ENCODE measurements at regions not wholly inside any gene's neighbourhood (a gene's known extent, or its start where the extent isn't known, plus 50 kb on each side); places are given as distances from the start of the nearest gene placed in this dataset.

DNA sequence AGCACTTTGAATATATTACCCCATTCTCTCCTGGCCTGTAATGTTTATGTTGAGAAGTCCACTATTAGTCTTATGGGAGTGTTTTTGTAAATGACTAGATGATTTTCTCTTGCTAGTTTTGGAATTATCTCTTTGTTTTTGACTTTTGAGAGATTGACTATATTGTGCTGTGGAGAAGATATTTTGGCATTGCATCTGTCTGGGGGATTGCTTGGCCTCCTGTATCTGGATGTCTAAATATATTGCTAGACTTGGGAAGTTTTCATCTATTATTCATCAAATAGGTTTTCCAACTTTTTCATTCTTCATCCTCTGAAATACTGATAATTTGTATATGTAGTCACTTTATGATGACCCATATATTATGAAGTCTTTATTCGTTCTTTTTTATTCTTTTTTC, 277.1 kb upstream of the PCDH15 start:
- Mint-ChIP-seq H3K27me3 (ENCODE audit: low read depth) (no peaks in the 10 kb centered on the region), H3K4me3 (no peak overlapping the region), H3K4me1 (ENCODE audit: low read depth) (no peaks in the 10 kb centered on the region), H3K27ac (no peak overlapping the region), H3K36me3 (ENCODE audit: low read depth) (no peaks in the 10 kb centered on the region), H3K9me3 (peaks cover 24% of the 10 kb centered on the region)
- CTCF ChIA-PET = no interaction called here
- intact Hi-C loops (cut with micrococcal nuclease) = no loop called here
- DNase-seq = no peak

DNA sequence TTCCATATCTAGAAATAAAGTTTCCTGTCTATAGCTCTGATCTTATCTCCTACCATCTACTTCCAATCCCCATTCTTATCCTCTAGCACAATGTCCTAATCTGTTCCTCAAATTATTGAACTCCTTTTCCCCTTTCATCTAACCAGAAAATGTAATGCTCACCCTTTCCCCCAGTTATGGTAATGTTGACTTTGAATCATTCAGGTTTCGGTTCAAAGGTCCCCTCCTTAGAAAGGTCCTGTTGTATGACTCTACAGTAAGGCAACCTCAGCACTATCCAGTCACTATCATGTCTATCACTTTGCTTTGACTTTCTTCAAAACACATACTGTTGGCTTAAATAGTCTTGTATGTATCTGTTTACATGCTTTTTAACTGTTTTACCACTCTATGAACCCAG, 264.2 kb upstream of the PCDH15 start:
- no peak overlapping the region for H3K27ac Mint-ChIP-seq
- H3K36me3 Mint-ChIP-seq (ENCODE audit: low read depth) = no peaks in the 10 kb centered on the region
- CTCF ChIA-PET = no interaction called here
- H3K27me3 Mint-ChIP-seq (ENCODE audit: low read depth) = no peaks in the 10 kb centered on the region
- H3K9me3 Mint-ChIP-seq = peaks cover 9% of the 10 kb centered on the region
- no peaks in the 10 kb centered on the region for H3K4me1 Mint-ChIP-seq (ENCODE audit: low read depth)
- no peak overlapping the region for H3K4me3 Mint-ChIP-seq
- DNase-seq = no peak
- intact Hi-C loops (cut with micrococcal nuclease) = no loop called here

DNA sequence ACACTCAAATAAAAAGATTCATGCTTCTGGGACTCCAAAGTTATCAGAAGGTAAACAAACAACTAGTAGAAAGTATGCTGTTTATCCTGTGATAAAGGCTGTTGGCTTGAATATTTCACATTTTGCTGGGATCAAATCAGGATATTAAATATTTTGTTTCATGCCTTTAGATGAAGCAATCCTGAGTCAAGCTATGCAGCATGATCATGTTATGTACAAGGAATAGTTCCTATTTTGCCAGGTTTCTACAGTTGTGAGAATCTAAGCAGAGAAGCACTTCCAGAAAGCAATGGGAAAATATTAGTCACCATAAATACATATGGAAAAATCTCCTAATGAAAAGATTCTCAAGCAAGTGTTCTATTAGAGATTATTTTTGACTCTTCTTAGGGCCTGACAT, 262.8 kb upstream of the PCDH15 start:
- H3K4me3 Mint-ChIP-seq = no peak overlapping the region
- H3K9me3 Mint-ChIP-seq = peaks cover 9% of the 10 kb centered on the region
- no peak overlapping the region for H3K27ac Mint-ChIP-seq
- H3K27me3 Mint-ChIP-seq (ENCODE audit: low read depth) = no peaks in the 10 kb centered on the region
- CTCF ChIA-PET = no interaction called here
- no peaks in the 10 kb centered on the region for H3K4me1 Mint-ChIP-seq (ENCODE audit: low read depth)
- intact Hi-C loops (cut with micrococcal nuclease) = no loop called here
- no peak for DNase-seq
- H3K36me3 Mint-ChIP-seq (ENCODE audit: low read depth) = no peaks in the 10 kb centered on the region

DNA sequence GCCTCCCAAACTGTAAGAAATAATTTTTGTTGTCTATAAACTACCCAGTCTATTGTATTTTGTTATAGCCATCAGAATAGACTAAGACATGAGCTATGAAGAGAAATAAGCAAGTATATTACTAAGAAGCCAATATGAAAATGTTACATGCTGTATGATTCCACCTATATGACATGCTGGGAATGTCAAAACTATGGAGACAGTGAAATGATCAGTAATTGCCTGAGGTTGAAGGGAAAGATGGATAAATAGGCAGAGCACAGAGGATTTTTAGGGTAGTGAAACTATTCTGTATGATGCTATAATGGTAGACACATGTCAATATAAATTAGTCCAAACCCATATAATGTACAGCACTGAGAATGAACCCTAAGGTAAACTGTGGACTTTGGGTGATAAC, 261.3 kb upstream of the PCDH15 start:
- no peak overlapping the region for H3K27ac Mint-ChIP-seq
- DNase-seq = no peak
- H3K4me1 Mint-ChIP-seq (ENCODE audit: low read depth) = no peaks in the 10 kb centered on the region
- no peaks in the 10 kb centered on the region for H3K36me3 Mint-ChIP-seq (ENCODE audit: low read depth)
- CTCF ChIA-PET = no interaction called here
- no peaks in the 10 kb centered on the region for H3K27me3 Mint-ChIP-seq (ENCODE audit: low read depth)
- intact Hi-C loops (cut with micrococcal nuclease) = no loop called here
- peaks cover 6% of the 10 kb centered on the region for H3K9me3 Mint-ChIP-seq
- H3K4me3 Mint-ChIP-seq = no peak overlapping the region

DNA sequence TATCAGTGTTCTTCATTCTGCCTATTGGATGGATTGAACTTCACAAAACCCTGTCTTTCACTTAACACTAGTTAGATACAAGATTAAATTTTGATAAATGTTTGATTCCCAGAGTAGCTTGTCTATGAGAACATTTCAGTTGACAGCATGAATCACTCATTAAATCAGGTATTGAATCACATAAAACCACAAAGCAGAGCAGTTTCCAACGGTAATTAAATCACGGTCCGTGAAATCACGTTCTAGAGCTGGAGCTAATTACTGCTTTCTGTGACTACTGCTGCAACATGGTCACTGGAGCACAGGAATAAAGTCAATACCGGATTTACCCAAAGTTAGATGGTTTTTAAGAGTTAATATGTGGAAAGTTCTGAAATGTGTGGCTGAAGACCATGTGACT, 257.8 kb upstream of the PCDH15 start:
- intact Hi-C loops (cut with micrococcal nuclease) = no loop called here
- H3K27ac Mint-ChIP-seq = no peak overlapping the region
- H3K9me3 Mint-ChIP-seq = peaks cover 4% of the 10 kb centered on the region
- H3K36me3 Mint-ChIP-seq (ENCODE audit: low read depth) = no peaks in the 10 kb centered on the region
- no peaks in the 10 kb centered on the region for H3K4me1 Mint-ChIP-seq (ENCODE audit: low read depth)
- H3K27me3 Mint-ChIP-seq (ENCODE audit: low read depth) = no peaks in the 10 kb centered on the region
- DNase-seq = no peak
- H3K4me3 Mint-ChIP-seq = no peak overlapping the region
- CTCF ChIA-PET = no interaction called here

DNA sequence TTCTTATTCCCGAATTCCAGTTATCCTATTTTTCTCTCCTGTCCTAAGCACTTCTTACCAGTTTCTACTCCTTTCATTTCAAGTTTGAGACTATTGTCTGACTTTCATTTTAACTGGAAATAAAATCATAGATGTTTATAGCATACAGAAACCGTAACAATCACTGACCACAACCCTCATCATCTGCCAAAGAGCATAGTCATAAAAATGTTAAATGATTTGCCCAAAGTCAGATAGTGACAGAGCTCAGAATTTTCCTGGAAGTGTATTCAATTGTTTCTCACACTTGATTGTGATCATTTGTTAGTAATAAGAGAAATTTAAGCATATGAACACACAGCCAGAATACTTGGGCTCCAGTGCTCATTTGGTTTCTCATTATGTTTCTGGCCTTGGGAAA, 250.5 kb upstream of the PCDH15 start:
- Mint-ChIP-seq H3K36me3 (ENCODE audit: low read depth) (no peaks in the 10 kb centered on the region), H3K27ac (no peak overlapping the region), H3K9me3 (peaks cover 7% of the 10 kb centered on the region), H3K4me3 (no peak overlapping the region), H3K27me3 (ENCODE audit: low read depth) (no peaks in the 10 kb centered on the region), H3K4me1 (ENCODE audit: low read depth) (no peaks in the 10 kb centered on the region)
- no peak for DNase-seq
- intact Hi-C loops (cut with micrococcal nuclease) = no loop called here
- CTCF ChIA-PET = no interaction called here

DNA sequence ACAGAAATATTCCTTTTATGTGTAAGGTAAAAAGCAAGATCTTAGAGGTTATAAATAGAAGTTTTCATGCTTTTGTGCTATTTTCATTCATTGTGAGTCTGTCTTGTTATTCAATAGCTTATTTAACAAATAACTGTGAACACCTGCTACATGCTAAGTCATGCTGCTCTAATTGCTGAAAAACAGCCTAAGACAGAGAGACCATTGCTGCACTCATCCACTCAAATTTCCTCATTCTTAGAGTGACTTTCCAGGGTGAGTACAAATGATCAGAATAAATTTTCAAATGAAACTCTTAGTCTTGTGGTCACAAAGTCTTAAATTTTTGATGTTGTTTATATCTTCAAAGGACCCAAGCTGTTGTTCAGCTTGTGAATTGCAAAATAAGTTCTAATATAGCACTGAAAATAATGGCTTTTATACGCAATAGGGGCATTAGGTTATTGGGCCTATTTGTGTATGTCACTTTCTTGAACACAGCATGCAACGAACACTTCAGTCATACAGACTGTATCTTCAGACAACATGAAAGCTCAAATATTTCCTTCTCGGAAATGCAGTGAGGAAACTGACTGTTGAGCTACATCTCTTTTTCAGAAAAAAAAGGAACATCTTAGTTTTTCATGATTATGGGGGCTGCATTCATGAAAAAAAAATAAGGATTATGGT, 247.9 kb upstream of the PCDH15 start:
- CTCF ChIA-PET = no interaction called here
- peaks cover 4% of the 10 kb centered on the region for H3K9me3 Mint-ChIP-seq
- no peak overlapping the region for H3K4me3 Mint-ChIP-seq
- intact Hi-C loops (cut with micrococcal nuclease) = no loop called here
- DNase-seq = no peak
- no peaks in the 10 kb centered on the region for H3K4me1 Mint-ChIP-seq (ENCODE audit: low read depth)
- no peaks in the 10 kb centered on the region for H3K36me3 Mint-ChIP-seq (ENCODE audit: low read depth)
- H3K27ac Mint-ChIP-seq = no peak overlapping the region
- no peaks in the 10 kb centered on the region for H3K27me3 Mint-ChIP-seq (ENCODE audit: low read depth)

DNA sequence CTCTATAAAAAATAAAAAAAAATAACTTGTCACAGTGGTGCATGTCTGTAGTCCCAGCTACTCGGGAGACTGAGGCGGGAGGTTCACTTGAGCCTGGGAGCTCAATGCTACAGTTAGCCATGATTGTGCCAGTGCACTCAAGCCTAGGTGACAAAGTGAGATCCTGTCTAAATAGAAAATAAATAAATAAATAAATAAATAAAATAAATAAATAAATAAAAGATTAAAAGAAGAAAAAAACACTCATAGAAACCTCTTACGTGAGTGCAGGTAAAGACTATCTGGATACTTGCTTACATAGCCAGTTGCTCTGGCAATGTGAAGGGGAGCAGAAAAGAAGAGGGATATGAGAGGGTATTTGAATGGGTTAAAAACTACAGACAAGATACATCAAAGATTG, 242.5 kb upstream of the PCDH15 start:
- Mint-ChIP-seq H3K4me3 (no peak overlapping the region), H3K27me3 (ENCODE audit: low read depth) (no peaks in the 10 kb centered on the region), H3K36me3 (ENCODE audit: low read depth) (no peaks in the 10 kb centered on the region), H3K27ac (no peak overlapping the region), H3K4me1 (ENCODE audit: low read depth) (no peaks in the 10 kb centered on the region), H3K9me3 (no peaks in the 10 kb centered on the region)
- intact Hi-C loops (cut with micrococcal nuclease) = no loop called here
- DNase-seq = no peak
- CTCF ChIA-PET = interaction anchor here (0.6 kb wide), 1 partner anchor 152 kb away, joined by 3 read pairs; no protein-coding TSS in a partner anchor

DNA sequence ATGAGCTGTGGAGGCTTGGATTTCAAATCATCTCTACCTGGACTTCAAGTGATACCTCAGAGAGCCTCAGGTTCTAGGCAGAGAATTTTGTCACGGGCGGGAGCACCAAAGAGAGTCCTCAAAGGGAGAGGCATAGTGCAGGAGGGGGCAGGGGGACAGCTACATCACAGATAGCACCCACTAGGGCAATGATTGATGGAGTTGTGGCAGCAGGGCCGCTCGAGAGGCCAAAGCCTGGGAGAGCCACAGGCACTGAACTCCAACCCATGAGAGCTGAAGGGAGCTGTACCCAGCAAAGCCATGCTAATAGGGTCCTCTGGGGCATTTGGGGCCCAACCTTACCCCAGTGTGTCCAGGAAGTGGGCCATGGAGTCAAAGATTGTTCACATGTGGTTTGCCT, 232.0 kb upstream of the PCDH15 start:
- Mint-ChIP-seq H3K27me3 (ENCODE audit: low read depth) (no peaks in the 10 kb centered on the region), H3K27ac (no peak overlapping the region), H3K4me3 (no peak overlapping the region), H3K9me3 (peaks cover 7% of the 10 kb centered on the region), H3K36me3 (ENCODE audit: low read depth) (no peaks in the 10 kb centered on the region), H3K4me1 (ENCODE audit: low read depth) (no peaks in the 10 kb centered on the region)
- intact Hi-C loops (cut with micrococcal nuclease) = no loop called here
- DNase-seq = no peak
- CTCF ChIA-PET = no interaction called here

DNA sequence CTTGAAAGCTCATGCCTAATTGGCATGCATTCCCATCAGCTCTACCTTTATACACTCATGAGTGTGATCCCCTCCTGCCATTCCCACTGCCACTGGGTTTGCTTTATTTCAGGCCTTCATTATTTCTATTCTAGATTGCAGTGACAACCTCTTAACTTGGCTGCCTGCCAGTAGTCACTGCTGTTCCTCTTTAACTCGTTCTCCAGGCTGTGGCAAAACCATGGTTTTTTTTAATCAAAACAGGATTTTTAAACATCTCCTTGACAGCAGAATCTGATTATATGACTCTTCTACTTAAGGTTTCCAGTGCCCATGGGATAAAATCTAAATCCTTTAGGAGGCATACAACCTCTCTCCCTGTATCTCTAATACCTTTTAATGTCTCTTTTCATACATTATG, 223.7 kb upstream of the PCDH15 start:
- intact Hi-C loops (cut with micrococcal nuclease) = no loop called here
- no peak for DNase-seq
- Mint-ChIP-seq H3K27ac (no peak overlapping the region), H3K36me3 (ENCODE audit: low read depth) (no peaks in the 10 kb centered on the region), H3K4me1 (ENCODE audit: low read depth) (no peaks in the 10 kb centered on the region), H3K27me3 (ENCODE audit: low read depth) (no peaks in the 10 kb centered on the region), H3K4me3 (no peak overlapping the region), H3K9me3 (peaks cover 7% of the 10 kb centered on the region)
- CTCF ChIA-PET = no interaction called here

DNA sequence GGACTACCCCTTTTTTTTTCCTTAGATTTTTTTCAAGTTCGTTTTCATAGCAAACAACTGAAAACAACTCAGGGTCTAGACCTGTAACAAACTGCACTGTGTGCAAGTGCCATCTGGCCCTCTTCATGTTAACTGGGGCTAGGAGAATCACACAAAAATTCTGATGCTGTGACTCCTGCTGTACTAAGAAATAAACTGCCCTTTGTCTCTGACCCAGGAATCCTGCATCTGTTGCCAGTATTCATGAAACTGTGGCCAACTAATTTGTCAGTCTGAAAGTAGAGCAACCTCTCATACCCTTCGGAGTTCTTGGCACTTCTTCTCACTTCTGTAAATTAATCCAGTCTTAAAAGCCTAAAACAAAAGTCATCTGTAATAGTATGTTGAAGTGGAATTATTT, 218.4 kb upstream of the PCDH15 start:
- no peak overlapping the region for H3K27ac Mint-ChIP-seq
- intact Hi-C loops (cut with micrococcal nuclease) = no loop called here
- CTCF ChIA-PET = no interaction called here
- H3K27me3 Mint-ChIP-seq (ENCODE audit: low read depth) = no peaks in the 10 kb centered on the region
- no peaks in the 10 kb centered on the region for H3K36me3 Mint-ChIP-seq (ENCODE audit: low read depth)
- H3K4me3 Mint-ChIP-seq = no peak overlapping the region
- H3K4me1 Mint-ChIP-seq (ENCODE audit: low read depth) = no peaks in the 10 kb centered on the region
- peaks cover 5% of the 10 kb centered on the region for H3K9me3 Mint-ChIP-seq
- DNase-seq = no peak

DNA sequence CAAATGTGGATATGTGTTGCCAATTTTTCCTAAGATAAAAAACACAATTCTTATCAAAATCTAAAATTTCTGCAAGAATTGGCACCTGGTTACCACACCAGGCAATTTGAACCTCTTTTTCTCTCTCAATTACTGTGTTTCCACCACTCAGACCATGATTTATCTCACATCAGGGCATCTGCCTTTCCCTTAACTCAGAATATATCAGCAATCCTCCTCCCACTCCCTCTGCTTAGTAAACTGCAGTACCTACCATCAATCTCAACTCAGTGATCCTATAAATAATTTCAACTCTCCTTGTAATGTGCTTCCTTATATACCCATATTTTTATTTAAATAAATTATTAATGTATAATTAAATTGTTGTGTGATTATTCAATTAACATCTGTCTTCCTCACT, 212.3 kb upstream of the PCDH15 start:
- Mint-ChIP-seq H3K36me3 (ENCODE audit: low read depth) (no peaks in the 10 kb centered on the region), H3K27ac (no peak overlapping the region), H3K4me3 (no peak overlapping the region), H3K27me3 (ENCODE audit: low read depth) (no peaks in the 10 kb centered on the region), H3K9me3 (peaks cover 1% of the 10 kb centered on the region), H3K4me1 (ENCODE audit: low read depth) (no peaks in the 10 kb centered on the region)
- DNase-seq = no peak
- intact Hi-C loops (cut with micrococcal nuclease) = no loop called here
- CTCF ChIA-PET = no interaction called here

DNA sequence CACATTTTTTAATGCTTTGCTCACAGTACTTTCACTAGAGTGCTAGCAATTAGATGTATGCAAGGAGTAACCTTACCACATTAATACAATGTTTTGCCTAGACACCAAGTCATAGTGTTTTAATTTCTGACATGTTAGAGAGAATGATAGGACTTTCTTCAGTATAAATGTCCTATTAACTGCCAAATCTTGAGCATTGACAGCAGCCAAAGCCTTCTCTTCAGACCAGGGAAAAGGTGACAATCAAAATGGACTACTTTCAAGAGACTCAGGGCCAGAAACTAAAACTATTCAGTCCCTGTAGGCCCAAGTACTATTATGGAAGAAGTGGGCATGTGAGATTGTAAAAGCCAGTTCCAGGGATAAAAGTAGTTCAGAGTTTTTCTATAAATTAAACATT, 201.4 kb upstream of the PCDH15 start:
- Mint-ChIP-seq H3K9me3 (peaks cover 11% of the 10 kb centered on the region), H3K27ac (no peak overlapping the region), H3K4me3 (no peak overlapping the region), H3K27me3 (ENCODE audit: low read depth) (no peaks in the 10 kb centered on the region), H3K36me3 (ENCODE audit: low read depth) (no peaks in the 10 kb centered on the region), H3K4me1 (ENCODE audit: low read depth) (no peaks in the 10 kb centered on the region)
- intact Hi-C loops (cut with micrococcal nuclease) = no loop called here
- CTCF ChIA-PET = no interaction called here
- DNase-seq = no peak

DNA sequence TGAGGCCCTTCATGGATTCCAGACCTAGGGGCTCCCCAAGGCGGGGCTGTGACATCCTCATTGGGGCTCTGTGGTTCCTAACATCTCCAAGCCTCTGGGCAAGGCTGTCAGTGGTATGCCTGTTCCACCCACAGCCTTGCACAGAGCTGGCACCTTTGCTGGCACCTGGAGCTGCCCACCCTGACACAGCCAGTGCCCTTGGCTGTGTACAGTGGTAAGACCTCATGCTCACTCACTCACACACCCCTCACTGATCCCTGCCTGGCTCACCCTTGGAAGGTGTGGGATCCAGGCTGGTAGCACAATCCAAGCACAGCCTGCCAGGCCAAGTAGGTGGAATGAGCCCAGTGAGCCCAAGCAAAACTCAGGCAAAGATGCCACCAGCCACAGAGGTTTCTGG, 200.4 kb upstream of the PCDH15 start:
- intact Hi-C loops (cut with micrococcal nuclease) = no loop called here

More for the DNA sequence above, 200.4 kb upstream of the PCDH15 start:
- CTCF ChIA-PET = no interaction called here
- no peak for DNase-seq
- peaks cover 11% of the 10 kb centered on the region for H3K9me3 Mint-ChIP-seq
- H3K4me3 Mint-ChIP-seq = no peak overlapping the region
- no peaks in the 10 kb centered on the region for H3K27me3 Mint-ChIP-seq (ENCODE audit: low read depth)
- H3K27ac Mint-ChIP-seq = no peak overlapping the region
- H3K4me1 Mint-ChIP-seq (ENCODE audit: low read depth) = no peaks in the 10 kb centered on the region
- no peaks in the 10 kb centered on the region for H3K36me3 Mint-ChIP-seq (ENCODE audit: low read depth)

Measured in activated naive CD4-positive, alpha-beta T cell treated with anti-CD3 and anti-CD28 coated beads for 36 hours (primary cell).